ENCODE measurements at regions not wholly inside any gene's neighbourhood (a gene's known extent, or its start where the extent isn't known, plus 50 kb on each side); places are given as distances from the start of the nearest gene placed in this dataset.
A peak's percentile ranks its signal among the peaks of the same experiment; 100 is the strongest.
"Not testable (repeated sequence)": the region's sequence is repeated elsewhere in the genome, so short reads cannot be mapped to it uniquely, and the experiment has no call there.

GRCh38 chr20:58583176-58583575 lies 67.9 kb upstream of the STX16 start:
- no peak for DNase-seq
- intact Hi-C loops (cut with DNase I): no loop called here
- ATAC-seq (ENCODE audit: poor library complexity): no peak

GRCh38 chr20:58580474-58580835 lies 65.3 kb upstream of the APCDD1L start:
- intact Hi-C loops (cut with DNase I): no loop called here
- DNase-seq: no peak
- ATAC-seq (ENCODE audit: poor library complexity): no peak

GRCh38 chr20:58579819-58580473 lies 64.7 kb upstream of the APCDD1L start:
- no peak for ATAC-seq (ENCODE audit: poor library complexity)
- no peak for DNase-seq
- intact Hi-C loops (cut with DNase I): no loop called here

- no peak for DNase-seq
- intact Hi-C loops (cut with DNase I): no loop called here
- ATAC-seq (ENCODE audit: poor library complexity): no peak
These were observed 64.0 kb upstream of the APCDD1L start for GRCh38 chr20:58579069-58579818.

GRCh38 chr20:58577871-58578598 lies 62.8 kb upstream of the APCDD1L start:
- intact Hi-C loops (cut with DNase I): no loop called here
- ATAC-seq (ENCODE audit: poor library complexity): no peak
- DNase-seq: no peak

GRCh38 chr20:58577139-58577806 lies 62.1 kb upstream of the APCDD1L start:
- intact Hi-C loops (cut with DNase I): no loop called here
- no peak for ATAC-seq (ENCODE audit: poor library complexity)
- DNase-seq: no peak

GRCh38 chr20:58576603-58576970 lies 61.4 kb upstream of the APCDD1L start:
- no peak for DNase-seq
- no peak for ATAC-seq (ENCODE audit: poor library complexity)
- intact Hi-C loops (cut with DNase I): no loop called here

GRCh38 chr20:58575776-58576602 lies 60.8 kb upstream of the APCDD1L start:
- no peak for DNase-seq
- ATAC-seq (ENCODE audit: poor library complexity): no peak
- intact Hi-C loops (cut with DNase I): no loop called here

- ATAC-seq (ENCODE audit: poor library complexity) (no peak), DNase-seq (no peak)
- intact Hi-C loops (cut with DNase I): no loop called here
These were observed 59.3 kb upstream of the APCDD1L start for GRCh38 chr20:58574469-58574868.

- no peak for DNase-seq
- intact Hi-C loops (cut with DNase I): no loop called here
These were observed 58.8 kb upstream of the APCDD1L start for GRCh38 chr20:58573986-58574385.

GRCh38 chr20:58573257-58573656 lies 58.1 kb upstream of the APCDD1L start:
- DNase-seq (no peak), ATAC-seq (ENCODE audit: poor library complexity) (no peak)
- intact Hi-C loops (cut with DNase I): no loop called here

More at GRCh38 chr20:58573986-58574385, 58.8 kb upstream of the APCDD1L start:
- ATAC-seq (ENCODE audit: poor library complexity): no peak

- DNase-seq; intact Hi-C loops (cut with DNase I); ATAC-seq (ENCODE audit: poor library complexity): not testable (repeated sequence)
These were observed 57.2 kb upstream of the APCDD1L start for GRCh38 chr20:58572428-58572763.

- intact Hi-C loops (cut with DNase I): no loop called here
These were observed 56.7 kb upstream of the APCDD1L start for GRCh38 chr20:58571693-58572427.

GRCh38 chr20:58571356-58571692 lies 56.1 kb upstream of the APCDD1L start:
- DNase-seq (no peak), ATAC-seq (ENCODE audit: poor library complexity) (no peak)
- intact Hi-C loops (cut with DNase I): no loop called here

More at GRCh38 chr20:58571693-58572427, 56.7 kb upstream of the APCDD1L start:
- no peak for ATAC-seq (ENCODE audit: poor library complexity)
- no peak for DNase-seq

GRCh38 chr20:58570204-58570859 lies 55.1 kb upstream of the APCDD1L start:
- DNase-seq (no peak), ATAC-seq (ENCODE audit: poor library complexity) (peak; percentile 80)
- intact Hi-C loops (cut with DNase I): no loop called here

GRCh38 chr20:58569241-58570125 lies 54.3 kb upstream of the APCDD1L start:
- intact Hi-C loops (cut with DNase I): no loop called here
- no peak for ATAC-seq (ENCODE audit: poor library complexity)
- DNase-seq: no peak
